Astrocyte (in vitro differentiated cells and primary cell): ENCODE measurements at regions not wholly inside any gene's neighbourhood (a gene's known extent, or its start where the extent isn't known, plus 50 kb on each side); places are given as distances from the start of the nearest gene placed in this dataset.

ENCODE experiments used
- EZH2 ChIP-seq: IDR thresholded peaks from 2 replicates; pipeline ENCODE4 v1.6.1; 2012; ENCODE audit warnings: mild to moderate bottlenecking, low read length, inconsistent platforms; ENCODE audit not compliant: insufficient read depth
- TF ChIP-seq, protein P1 (sequence below): IDR thresholded peaks from 2 replicates; pipeline ENCODE4 v1.5.1; 2011; ENCODE audit warnings: low read depth, mild to moderate bottlenecking, inconsistent platforms, low read length, moderate library complexity; ENCODE audit not compliant: insufficient read depth

DNA sequence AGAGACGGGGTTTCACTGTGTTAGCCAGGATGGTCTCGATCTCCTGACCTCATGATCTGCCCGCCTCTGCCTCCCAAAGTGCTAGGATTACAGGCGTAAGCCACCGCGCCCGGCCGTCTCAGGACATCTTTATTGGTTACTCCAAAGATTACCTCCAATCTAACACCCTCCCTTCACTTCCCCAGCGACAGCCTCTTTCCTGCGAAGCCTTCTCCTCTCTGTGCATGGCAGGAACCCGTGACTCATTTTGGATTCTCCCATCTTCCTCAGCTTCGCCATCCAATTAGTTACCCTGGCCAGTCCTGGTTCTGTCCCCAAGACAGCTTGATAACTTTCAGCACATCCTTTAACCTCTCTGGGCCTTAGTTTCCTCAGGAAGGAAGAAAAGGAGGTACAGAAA lies 51.3 kb upstream of the TOX2 start:
- TF ChIP-seq, protein P1, sequence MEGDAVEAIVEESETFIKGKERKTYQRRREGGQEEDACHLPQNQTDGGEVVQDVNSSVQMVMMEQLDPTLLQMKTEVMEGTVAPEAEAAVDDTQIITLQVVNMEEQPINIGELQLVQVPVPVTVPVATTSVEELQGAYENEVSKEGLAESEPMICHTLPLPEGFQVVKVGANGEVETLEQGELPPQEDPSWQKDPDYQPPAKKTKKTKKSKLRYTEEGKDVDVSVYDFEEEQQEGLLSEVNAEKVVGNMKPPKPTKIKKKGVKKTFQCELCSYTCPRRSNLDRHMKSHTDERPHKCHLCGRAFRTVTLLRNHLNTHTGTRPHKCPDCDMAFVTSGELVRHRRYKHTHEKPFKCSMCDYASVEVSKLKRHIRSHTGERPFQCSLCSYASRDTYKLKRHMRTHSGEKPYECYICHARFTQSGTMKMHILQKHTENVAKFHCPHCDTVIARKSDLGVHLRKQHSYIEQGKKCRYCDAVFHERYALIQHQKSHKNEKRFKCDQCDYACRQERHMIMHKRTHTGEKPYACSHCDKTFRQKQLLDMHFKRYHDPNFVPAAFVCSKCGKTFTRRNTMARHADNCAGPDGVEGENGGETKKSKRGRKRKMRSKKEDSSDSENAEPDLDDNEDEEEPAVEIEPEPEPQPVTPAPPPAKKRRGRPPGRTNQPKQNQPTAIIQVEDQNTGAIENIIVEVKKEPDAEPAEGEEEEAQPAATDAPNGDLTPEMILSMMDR, result no peak
- TF ChIP-seq EZH2, result no peak
